ENCODE measurements at regions not wholly inside any gene's neighbourhood (a gene's known extent, or its start where the extent isn't known, plus 50 kb on each side); places are given as distances from the start of the nearest gene placed in this dataset.

DNA sequence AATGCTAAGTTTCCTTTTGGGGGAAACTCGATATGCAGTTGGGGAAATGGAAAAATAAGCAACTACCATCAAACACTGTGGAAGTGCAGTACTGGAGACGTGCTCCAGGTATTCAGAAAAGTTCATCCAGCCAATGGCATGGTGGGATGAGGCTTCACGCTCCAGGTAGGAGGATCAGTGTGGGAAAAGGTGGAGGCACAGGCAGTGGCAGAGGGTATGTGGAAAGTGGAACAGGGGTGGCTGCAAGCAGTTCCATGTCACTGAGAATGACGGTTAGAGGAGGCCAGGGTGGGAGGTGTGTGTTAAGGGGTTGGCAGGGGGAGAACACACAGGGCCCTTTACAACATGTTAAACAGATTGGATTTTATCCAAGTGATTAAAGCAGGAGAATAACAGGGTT lies 105.1 kb upstream of the NCAM1 start:
- Histone ChIP-seq H3K4me2 (ENCODE audit: insufficient read depth, low read length, poor library complexity, severe bottlenecking) (no peak overlapping the region), H3K4ac (ENCODE audit: low read length) (no peak overlapping the region), H2BK120ac (ENCODE audit: low read depth, low read length) (no peak overlapping the region), H2BK12ac (ENCODE audit: low read length) (no peak overlapping the region), H3K79me1 (ENCODE audit: low read depth, low read length) (no peaks in the 10 kb centered on the region), H3K9me3 (replicated peaks in 1 of 2; ENCODE audit: control insufficient read depth in 2 of 2, insufficient read depth in 1 of 2, low read depth in 1 of 2, low read length in 2 of 2) (no peaks in the 10 kb centered on the region), H2AFZ (ENCODE audit: low read length) (no peak overlapping the region), H3K9ac (ENCODE audit: low read depth, low read length, poor library complexity) (no peak overlapping the region), H3K4me1 (ENCODE audit: control insufficient read depth in 2 of 2, insufficient read depth in 1 of 2, low read depth in 1 of 2, low read length in 2 of 2) (no peaks in the 10 kb centered on the region), H3K36me3 (replicated peaks in 1 of 2; ENCODE audit: control insufficient read depth in 2 of 2, insufficient read depth in 2 of 2, low read length in 2 of 2) (no peaks in the 10 kb centered on the region), H3K23ac (ENCODE audit: low read depth, low read length, poor library complexity) (no peak overlapping the region), H3K4me3 (ENCODE audit: low read length in 2 of 2) (no peak overlapping the region), H4K91ac (ENCODE audit: low read depth, low read length, poor library complexity) (no peak overlapping the region), H2BK15ac (ENCODE audit: low read length) (no peak overlapping the region), H4K8ac (ENCODE audit: low read depth, low read length) (no peak overlapping the region), H3K18ac (ENCODE audit: low read length) (no peak overlapping the region), H3K27me3 (ENCODE audit: control insufficient read depth in 3 of 3, insufficient read depth in 3 of 3, low read depth in 1 of 3, low read length in 3 of 3) (no peaks in the 10 kb centered on the region), H2BK5ac (ENCODE audit: low read length) (no peak overlapping the region), H2AK5ac (ENCODE audit: low read depth, low read length) (no peak overlapping the region), H3K14ac (ENCODE audit: low read length) (no peak overlapping the region), H3K27ac (replicated peaks; ENCODE audit: low read length) (no peak overlapping the region)
- no CpG with 5 or more reads among the region's 4 CpGs for WGBS, 2 donors (ENCODE audit: extremely low coverage in 2 of 2, insufficient read length in 2 of 2, insufficient replicate concordance in 1 of 2)
- DNase-seq (ENCODE audit: low spot score): no peak

DNA sequence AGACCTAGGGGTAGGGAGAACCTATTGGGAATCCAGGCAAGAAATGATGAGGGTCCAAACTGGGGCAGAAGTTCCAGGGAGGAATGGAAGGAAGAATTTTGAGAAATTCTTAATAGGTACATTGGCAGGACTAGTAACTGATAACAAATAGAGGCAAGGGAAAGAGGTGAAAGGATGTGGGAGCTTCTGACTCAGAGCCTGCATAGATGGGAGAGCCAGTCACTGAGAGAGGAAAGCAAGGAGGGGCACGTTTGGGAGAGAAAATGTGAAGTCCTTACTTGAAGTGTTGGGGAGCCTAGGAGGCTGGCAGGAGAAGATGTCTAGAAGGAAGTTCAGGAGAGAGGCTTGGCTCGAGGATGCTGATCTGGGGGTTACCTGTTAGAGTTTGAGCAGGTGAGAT lies 104.6 kb upstream of the NCAM1 start:
- no peak overlapping the region for H2BK12ac ChIP-seq (ENCODE audit: low read length)
- H3K14ac ChIP-seq (ENCODE audit: low read length): no peak overlapping the region
- no peaks in the 10 kb centered on the region for H3K9me3 ChIP-seq (replicated peaks in 1 of 2; ENCODE audit: control insufficient read depth in 2 of 2, insufficient read depth in 1 of 2, low read depth in 1 of 2, low read length in 2 of 2)
- no peak overlapping the region for H3K18ac ChIP-seq (ENCODE audit: low read length)
- no peak overlapping the region for H3K27ac ChIP-seq (replicated peaks; ENCODE audit: low read length)
- H3K79me1 ChIP-seq (ENCODE audit: low read depth, low read length): no peaks in the 10 kb centered on the region
- no peaks in the 10 kb centered on the region for H3K36me3 ChIP-seq (replicated peaks in 1 of 2; ENCODE audit: control insufficient read depth in 2 of 2, insufficient read depth in 2 of 2, low read length in 2 of 2)
- no peaks in the 10 kb centered on the region for H3K27me3 ChIP-seq (ENCODE audit: control insufficient read depth in 3 of 3, insufficient read depth in 3 of 3, low read depth in 1 of 3, low read length in 3 of 3)
- no peak overlapping the region for H3K4me2 ChIP-seq (ENCODE audit: insufficient read depth, low read length, poor library complexity, severe bottlenecking)
- H4K91ac ChIP-seq (ENCODE audit: low read depth, low read length, poor library complexity): no peak overlapping the region
- H4K8ac ChIP-seq (ENCODE audit: low read depth, low read length): no peak overlapping the region
- no peak overlapping the region for H2BK15ac ChIP-seq (ENCODE audit: low read length)
- no peak overlapping the region for H2BK120ac ChIP-seq (ENCODE audit: low read depth, low read length)
- DNase-seq (ENCODE audit: low spot score): no peak
- H3K23ac ChIP-seq (ENCODE audit: low read depth, low read length, poor library complexity): no peak overlapping the region
- WGBS, 2 donors (ENCODE audit: extremely low coverage in 2 of 2, insufficient read length in 2 of 2, insufficient replicate concordance in 1 of 2): no CpG with 5 or more reads among the region's 2 CpGs
- no peak overlapping the region for H3K9ac ChIP-seq (ENCODE audit: low read depth, low read length, poor library complexity)
- H2AK5ac ChIP-seq (ENCODE audit: low read depth, low read length): no peak overlapping the region
- H2BK5ac ChIP-seq (ENCODE audit: low read length): no peak overlapping the region
- no peaks in the 10 kb centered on the region for H3K4me1 ChIP-seq (ENCODE audit: control insufficient read depth in 2 of 2, insufficient read depth in 1 of 2, low read depth in 1 of 2, low read length in 2 of 2)
- no peak overlapping the region for H3K4me3 ChIP-seq (ENCODE audit: low read length in 2 of 2)
- H3K4ac ChIP-seq (ENCODE audit: low read length): no peak overlapping the region
- no peak overlapping the region for H2AFZ ChIP-seq (ENCODE audit: low read length)

GRCh38 chr11:112858289-112859023 lies 102.8 kb upstream of the NCAM1 start:
- no peaks in the 10 kb centered on the region for H3K79me1 ChIP-seq (ENCODE audit: low read depth, low read length)
- H2BK120ac ChIP-seq (ENCODE audit: low read depth, low read length): no peak overlapping the region
- H3K4me2 ChIP-seq (ENCODE audit: insufficient read depth, low read length, poor library complexity, severe bottlenecking): no peak overlapping the region
- H3K4me3 ChIP-seq (ENCODE audit: low read length in 2 of 2): no peak overlapping the region
- H4K91ac ChIP-seq (ENCODE audit: low read depth, low read length, poor library complexity): no peak overlapping the region
- no peak overlapping the region for H4K8ac ChIP-seq (ENCODE audit: low read depth, low read length)
- no peak overlapping the region for H3K27ac ChIP-seq (replicated peaks; ENCODE audit: low read length)
- no peak overlapping the region for H2BK5ac ChIP-seq (ENCODE audit: low read length)
- no peak overlapping the region for H3K4ac ChIP-seq (ENCODE audit: low read length)
- H3K23ac ChIP-seq (ENCODE audit: low read depth, low read length, poor library complexity): no peak overlapping the region
- H3K18ac ChIP-seq (ENCODE audit: low read length): no peak overlapping the region
- no peak for DNase-seq (ENCODE audit: low spot score)
- no peaks in the 10 kb centered on the region for H3K27me3 ChIP-seq (ENCODE audit: control insufficient read depth in 3 of 3, insufficient read depth in 3 of 3, low read depth in 1 of 3, low read length in 3 of 3)
- H3K14ac ChIP-seq (ENCODE audit: low read length): no peak overlapping the region
- H2AK5ac ChIP-seq (ENCODE audit: low read depth, low read length): no peak overlapping the region
- no peaks in the 10 kb centered on the region for H3K4me1 ChIP-seq (ENCODE audit: control insufficient read depth in 2 of 2, insufficient read depth in 1 of 2, low read depth in 1 of 2, low read length in 2 of 2)
- no CpG with 5 or more reads among the region's 5 CpGs for WGBS, 2 donors (ENCODE audit: extremely low coverage in 2 of 2, insufficient read length in 2 of 2, insufficient replicate concordance in 1 of 2)
- no peaks in the 10 kb centered on the region for H3K9me3 ChIP-seq (replicated peaks in 1 of 2; ENCODE audit: control insufficient read depth in 2 of 2, insufficient read depth in 1 of 2, low read depth in 1 of 2, low read length in 2 of 2)
- H3K9ac ChIP-seq (ENCODE audit: low read depth, low read length, poor library complexity): no peak overlapping the region
- H2AFZ ChIP-seq (ENCODE audit: low read length): no peak overlapping the region
- H2BK15ac ChIP-seq (ENCODE audit: low read length): no peak overlapping the region
- no peaks in the 10 kb centered on the region for H3K36me3 ChIP-seq (replicated peaks in 1 of 2; ENCODE audit: control insufficient read depth in 2 of 2, insufficient read depth in 2 of 2, low read length in 2 of 2)
- no peak overlapping the region for H2BK12ac ChIP-seq (ENCODE audit: low read length)

GRCh38 chr11:112859787-112860186 lies 101.4 kb upstream of the NCAM1 start:
- H3K9ac ChIP-seq (ENCODE audit: low read depth, low read length, poor library complexity): no peak overlapping the region
- H3K4me2 ChIP-seq (ENCODE audit: insufficient read depth, low read length, poor library complexity, severe bottlenecking): no peak overlapping the region
- no peak overlapping the region for H3K4me3 ChIP-seq (ENCODE audit: low read length in 2 of 2)
- WGBS, 2 donors (ENCODE audit: extremely low coverage in 2 of 2, insufficient read length in 2 of 2, insufficient replicate concordance in 1 of 2): no CpG with 5 or more reads among the region's 3 CpGs
- H3K9me3 ChIP-seq (replicated peaks in 1 of 2; ENCODE audit: control insufficient read depth in 2 of 2, insufficient read depth in 1 of 2, low read depth in 1 of 2, low read length in 2 of 2): no peaks in the 10 kb centered on the region
- no peak overlapping the region for H2BK120ac ChIP-seq (ENCODE audit: low read depth, low read length)
- H3K27ac ChIP-seq (replicated peaks; ENCODE audit: low read length): no peak overlapping the region
- H2AK5ac ChIP-seq (ENCODE audit: low read depth, low read length): no peak overlapping the region
- H3K4ac ChIP-seq (ENCODE audit: low read length): no peak overlapping the region
- H3K14ac ChIP-seq (ENCODE audit: low read length): no peak overlapping the region
- no peak overlapping the region for H2BK5ac ChIP-seq (ENCODE audit: low read length)
- no peak overlapping the region for H2BK15ac ChIP-seq (ENCODE audit: low read length)
- no peak overlapping the region for H4K91ac ChIP-seq (ENCODE audit: low read depth, low read length, poor library complexity)
- H3K18ac ChIP-seq (ENCODE audit: low read length): no peak overlapping the region
- no peak for DNase-seq (ENCODE audit: low spot score)
- no peaks in the 10 kb centered on the region for H3K36me3 ChIP-seq (replicated peaks in 1 of 2; ENCODE audit: control insufficient read depth in 2 of 2, insufficient read depth in 2 of 2, low read length in 2 of 2)
- H2AFZ ChIP-seq (ENCODE audit: low read length): no peak overlapping the region
- no peak overlapping the region for H3K23ac ChIP-seq (ENCODE audit: low read depth, low read length, poor library complexity)
- no peak overlapping the region for H2BK12ac ChIP-seq (ENCODE audit: low read length)
- no peak overlapping the region for H4K8ac ChIP-seq (ENCODE audit: low read depth, low read length)
- H3K79me1 ChIP-seq (ENCODE audit: low read depth, low read length): no peaks in the 10 kb centered on the region
- H3K27me3 ChIP-seq (ENCODE audit: control insufficient read depth in 3 of 3, insufficient read depth in 3 of 3, low read depth in 1 of 3, low read length in 3 of 3): no peaks in the 10 kb centered on the region
- H3K4me1 ChIP-seq (ENCODE audit: control insufficient read depth in 2 of 2, insufficient read depth in 1 of 2, low read depth in 1 of 2, low read length in 2 of 2): no peaks in the 10 kb centered on the region

Data from neuronal stem cell (in vitro differentiated cells).